ENCODE measurements at regions not wholly inside any gene's neighbourhood (a gene's known extent, or its start where the extent isn't known, plus 50 kb on each side); places are given as distances from the start of the nearest gene placed in this dataset.
A peak's percentile ranks its signal among the peaks of the same experiment; 100 is the strongest.

DNA sequence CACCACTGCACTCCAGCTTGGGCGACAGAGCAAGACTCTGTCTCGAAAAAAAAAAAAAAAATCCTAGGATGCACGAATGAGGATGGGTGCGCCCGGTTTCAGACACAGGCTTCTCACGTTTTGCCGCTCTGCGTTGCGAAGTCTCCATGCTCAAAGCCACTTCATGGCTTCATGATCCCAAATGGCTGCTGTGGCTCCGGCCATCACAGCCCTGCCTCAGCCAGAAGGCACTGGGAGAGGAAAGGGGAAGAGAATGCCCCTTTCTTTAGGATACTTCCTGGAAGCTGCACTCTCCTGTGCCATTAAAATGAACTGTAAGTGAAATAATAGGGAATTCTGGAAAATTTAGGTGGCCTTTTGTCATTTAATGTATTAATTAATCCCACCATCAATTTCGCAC lies 116.4 kb upstream of the ANO1 start:
- no peak overlapping the region for H3K27ac ChIP-seq
- ChIA-PET POLR2A (ENCODE audit: low non-redundant PET) (no interaction called here), CTCF (interaction anchor here (0.7 kb wide), 1 partner anchor 31 kb away, joined by 5 read pairs; no protein-coding TSS in a partner anchor)
- DNase-seq (ENCODE audit: low spot score), result no peak
- TF ChIP-seq, protein P1, sequence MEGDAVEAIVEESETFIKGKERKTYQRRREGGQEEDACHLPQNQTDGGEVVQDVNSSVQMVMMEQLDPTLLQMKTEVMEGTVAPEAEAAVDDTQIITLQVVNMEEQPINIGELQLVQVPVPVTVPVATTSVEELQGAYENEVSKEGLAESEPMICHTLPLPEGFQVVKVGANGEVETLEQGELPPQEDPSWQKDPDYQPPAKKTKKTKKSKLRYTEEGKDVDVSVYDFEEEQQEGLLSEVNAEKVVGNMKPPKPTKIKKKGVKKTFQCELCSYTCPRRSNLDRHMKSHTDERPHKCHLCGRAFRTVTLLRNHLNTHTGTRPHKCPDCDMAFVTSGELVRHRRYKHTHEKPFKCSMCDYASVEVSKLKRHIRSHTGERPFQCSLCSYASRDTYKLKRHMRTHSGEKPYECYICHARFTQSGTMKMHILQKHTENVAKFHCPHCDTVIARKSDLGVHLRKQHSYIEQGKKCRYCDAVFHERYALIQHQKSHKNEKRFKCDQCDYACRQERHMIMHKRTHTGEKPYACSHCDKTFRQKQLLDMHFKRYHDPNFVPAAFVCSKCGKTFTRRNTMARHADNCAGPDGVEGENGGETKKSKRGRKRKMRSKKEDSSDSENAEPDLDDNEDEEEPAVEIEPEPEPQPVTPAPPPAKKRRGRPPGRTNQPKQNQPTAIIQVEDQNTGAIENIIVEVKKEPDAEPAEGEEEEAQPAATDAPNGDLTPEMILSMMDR (conservative IDR thresholded peaks at IDR 0.05; ENCODE audit: low read depth), result no peak

GRCh38 chr11:69962152-69962551 lies 116.0 kb upstream of the ANO1 start:
- TF ChIP-seq, protein P1 (conservative IDR thresholded peaks at IDR 0.05; ENCODE audit: low read depth), result no peak
- ChIA-PET CTCF (interaction anchor here (0.7 kb wide), 1 partner anchor 31 kb away, joined by 5 read pairs; no protein-coding TSS in a partner anchor), POLR2A (ENCODE audit: low non-redundant PET) (no interaction called here)
- H3K27ac ChIP-seq, result no peak overlapping the region
- DNase-seq (ENCODE audit: low spot score), result peak; percentile 66

DNA sequence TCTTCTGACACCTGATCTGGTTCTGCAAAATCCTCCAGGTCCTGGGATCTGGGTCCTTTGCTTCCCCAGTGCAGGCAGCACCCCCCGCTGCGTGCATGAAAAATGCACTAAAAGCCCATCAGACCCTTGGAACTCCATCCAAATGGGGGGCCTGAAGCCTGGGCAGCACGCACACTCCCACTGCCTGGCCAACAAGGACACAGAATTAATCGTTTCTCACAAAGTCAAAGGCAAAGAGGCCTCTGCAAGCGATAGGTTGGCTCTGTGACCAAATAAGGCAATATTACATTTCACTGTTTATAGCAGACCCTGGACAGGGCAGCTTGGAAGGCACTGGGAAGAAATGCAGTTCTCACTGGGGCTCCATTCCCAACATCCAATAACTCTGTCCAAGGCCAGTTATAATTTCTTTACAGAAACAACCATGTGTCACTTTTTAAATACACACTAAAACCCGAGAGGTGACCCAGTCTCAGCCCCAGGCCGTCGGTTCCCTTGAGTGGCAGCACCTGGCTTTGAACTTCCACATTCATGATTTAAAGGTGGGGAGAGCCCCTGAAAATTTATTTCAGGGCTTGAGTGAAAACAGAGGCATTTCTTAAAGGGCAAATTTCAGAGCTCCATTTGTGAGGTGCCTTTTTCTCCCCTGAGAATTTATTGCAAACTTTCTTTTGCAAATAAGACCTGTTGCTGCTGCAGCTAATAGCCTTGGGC lies 114.4 kb upstream of the ANO1 start:
- DNase-seq (ENCODE audit: low spot score), result no peak
- ChIA-PET POLR2A (ENCODE audit: low non-redundant PET) (no interaction called here), CTCF (interaction anchor here (0.6 kb wide), 1 partner anchor 233 kb away, joined by 3 read pairs; no protein-coding TSS in a partner anchor)
- H3K27ac ChIP-seq, result no peak overlapping the region
- TF ChIP-seq, protein P1 (conservative IDR thresholded peaks at IDR 0.05; ENCODE audit: low read depth), result no peak

DNA sequence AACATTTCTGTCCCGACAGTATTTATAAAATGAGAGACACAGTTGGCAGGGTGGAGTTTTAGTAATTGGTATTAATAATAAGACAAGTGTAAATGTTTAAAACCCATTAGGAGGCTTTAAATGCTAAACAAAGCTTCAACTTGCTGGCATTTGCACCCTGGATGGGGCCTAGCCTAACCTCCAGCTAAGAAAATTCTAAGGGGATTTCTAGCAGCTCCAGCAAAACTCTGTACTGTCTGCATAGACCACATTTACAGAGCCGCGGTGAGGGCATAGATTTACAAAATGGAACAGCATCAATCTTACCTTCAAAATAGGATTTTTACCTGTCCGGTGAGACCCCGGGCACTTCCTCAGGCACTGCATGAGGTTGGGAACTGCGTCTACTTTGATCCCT lies 113.9 kb upstream of the ANO1 start:
- ChIA-PET CTCF (interaction anchor here (0.6 kb wide), 1 partner anchor 232 kb away, joined by 3 read pairs; no protein-coding TSS in a partner anchor), POLR2A (ENCODE audit: low non-redundant PET) (no interaction called here)
- TF ChIP-seq, protein P1 (conservative IDR thresholded peaks at IDR 0.05; ENCODE audit: low read depth), result no peak
- no peak for DNase-seq (ENCODE audit: low spot score)
- H3K27ac ChIP-seq, result no peak overlapping the region

DNA sequence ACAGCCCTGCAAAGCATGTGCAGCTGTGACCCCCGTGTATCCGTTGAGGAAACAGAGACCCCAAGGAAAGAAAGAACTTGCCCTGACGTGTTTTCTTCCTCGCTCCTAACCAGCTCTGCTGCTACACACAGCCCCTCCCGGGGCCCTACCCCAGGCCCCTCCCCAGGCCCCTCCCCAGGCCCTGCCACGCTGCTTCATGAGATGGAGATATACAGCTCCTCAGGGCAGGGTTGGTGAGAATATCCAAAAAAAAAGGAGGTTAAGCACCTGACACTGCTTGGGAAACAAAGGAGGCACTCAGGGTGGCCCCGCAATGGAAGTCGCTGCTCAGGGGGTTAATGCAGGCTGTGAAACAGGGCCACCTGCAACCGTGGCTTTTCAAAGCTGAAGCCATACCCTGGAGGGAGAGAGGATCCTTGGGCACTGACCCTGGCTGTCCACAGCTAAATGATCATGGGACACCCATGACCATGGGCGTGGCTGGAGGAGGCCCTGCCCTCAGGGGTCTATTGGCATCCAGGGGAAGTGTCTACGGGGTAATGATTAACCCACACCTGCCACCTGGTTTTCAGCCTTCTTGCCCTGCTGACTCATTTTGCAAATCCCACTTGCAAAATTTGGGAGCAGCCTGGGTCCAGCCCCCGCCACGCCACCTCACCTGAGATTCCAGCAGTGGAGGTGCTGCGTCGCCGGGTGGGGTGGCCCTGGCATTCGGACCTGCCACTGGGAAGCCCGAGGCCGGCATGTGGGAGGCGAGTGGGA lies 112.1 kb upstream of the ANO1 start:
- ChIA-PET CTCF (interaction anchor here (0.6 kb wide), 1 partner anchor 43 kb away, joined by 3 read pairs; no protein-coding TSS in a partner anchor), POLR2A (ENCODE audit: low non-redundant PET) (no interaction called here)
- no peak overlapping the region for H3K27ac ChIP-seq
- TF ChIP-seq, protein P1 (conservative IDR thresholded peaks at IDR 0.05; ENCODE audit: low read depth), result no peak
- no peak for DNase-seq (ENCODE audit: low spot score)

DNA sequence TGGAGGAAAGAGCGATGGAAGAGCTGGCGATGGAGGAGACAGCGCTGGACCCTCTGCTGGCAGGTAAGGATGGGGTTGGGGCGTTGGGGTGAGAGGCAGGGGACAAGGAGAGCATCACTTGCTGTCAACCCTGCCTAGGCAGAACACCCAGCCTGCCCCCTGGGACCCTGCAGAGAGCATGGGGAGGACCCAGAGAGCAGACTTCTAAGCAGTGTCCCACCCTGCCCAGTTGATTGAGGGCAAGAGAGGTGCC lies 111.6 kb upstream of the ANO1 start:
- DNase-seq (ENCODE audit: low spot score), result no peak
- TF ChIP-seq, protein P1 (conservative IDR thresholded peaks at IDR 0.05; ENCODE audit: low read depth), result no peak
- H3K27ac ChIP-seq, result no peak overlapping the region
- CTCF ChIA-PET, result no interaction called here
- POLR2A ChIA-PET (ENCODE audit: low non-redundant PET), result no interaction called here
